Smooth muscle cell (in vitro differentiated cells): ENCODE measurements at regions not wholly inside any gene's neighbourhood (a gene's known extent, or its start where the extent isn't known, plus 50 kb on each side); places are given as distances from the start of the nearest gene placed in this dataset.
"Not testable (repeated sequence)": the region's sequence is repeated elsewhere in the genome, so short reads cannot be mapped to it uniquely, and the experiment has no call there.

ENCODE experiments used
- DNase-seq: peaks from one replicate; lab custom pipeline; 2025; ENCODE audit not compliant: unreplicated experiment; lab: John Stamatoyannopoulos, UW
- H2AFZ ChIP-seq: fragments of 200-600 bp; sonication (generic); 2 replicates; pipeline ENCODE4 v1.6.0; 2016; ENCODE audit warnings: antibody characterized with exemption, low read depth, mild to moderate bottlenecking
- H3F3A ChIP-seq: fragments of 200-600 bp; sonication (generic); 2 replicates; pipeline ENCODE4 v1.6.0; 2017; ENCODE audit warnings: antibody characterized with exemption, low read depth
- H3K27ac ChIP-seq: fragments of 200-600 bp; sonication (generic); 2 replicates; pipeline ENCODE4 v1.5.1; 2016; ENCODE audit warnings: low read depth, mild to moderate bottlenecking
- H3K27me3 ChIP-seq: fragments of 200-600 bp; sonication (generic); 2 replicates; pipeline ENCODE4 v1.6.1; 2016; ENCODE audit warnings: low read depth, mild to moderate bottlenecking
- H3K36me3 ChIP-seq: fragments of 200-600 bp; sonication (generic); 2 replicates; pipeline ENCODE4 v1.5.1; 2016; ENCODE audit warnings: low read depth
- H3K4me1 ChIP-seq: fragments of 200-600 bp; sonication (generic); 2 replicates; pipeline ENCODE4 v1.5.1; 2016; ENCODE audit warnings: low read depth
- H3K4me2 ChIP-seq: fragments of 200-600 bp; sonication (generic); 2 replicates; pipeline ENCODE4 v1.6.0; 2016; ENCODE audit warnings: mild to moderate bottlenecking
- H3K4me3 ChIP-seq: fragments of 200-600 bp; sonication (generic); 2 replicates; pipeline ENCODE4 v1.5.1; 2016; ENCODE audit warnings: mild to moderate bottlenecking
- H3K79me2 ChIP-seq: fragments of 200-600 bp; sonication (generic); 2 replicates; pipeline ENCODE4 v1.6.0; 2016; ENCODE audit warnings: low read depth, mild to moderate bottlenecking
- H3K9ac ChIP-seq: fragments of 200-600 bp; sonication (generic); 2 replicates; pipeline ENCODE4 v1.6.0; 2016; ENCODE audit warnings: low read depth
- H3K9me3 ChIP-seq: fragments of 200-600 bp; sonication (generic); replicated peaks from 2 replicates; pipeline ENCODE4 v1.5.1; 2016; ENCODE audit warnings: low read depth
- H4K20me1 ChIP-seq: fragments of 200-600 bp; sonication (generic); 2 replicates; pipeline ENCODE4 v1.6.0; 2016; ENCODE audit warnings: low read depth
- WGBS: methylation state at CpG from one replicate; pipeline ENCODE4 v1.1.7; 2016; ENCODE audit warnings: low lambda C conversion rate; 5-methylcytosine and 5-hydroxymethylcytosine counted together
- TF ChIP-seq, protein P1 (sequence below): fragments of 200-600 bp; sonication (generic); IDR thresholded peaks from 2 replicates; pipeline ENCODE4 v1.5.1; 2017; ENCODE audit warnings: borderline replicate concordance, mild to moderate bottlenecking, antibody characterized with exemption; ENCODE audit not compliant: insufficient read depth, poor library complexity, severe bottlenecking

DNA sequence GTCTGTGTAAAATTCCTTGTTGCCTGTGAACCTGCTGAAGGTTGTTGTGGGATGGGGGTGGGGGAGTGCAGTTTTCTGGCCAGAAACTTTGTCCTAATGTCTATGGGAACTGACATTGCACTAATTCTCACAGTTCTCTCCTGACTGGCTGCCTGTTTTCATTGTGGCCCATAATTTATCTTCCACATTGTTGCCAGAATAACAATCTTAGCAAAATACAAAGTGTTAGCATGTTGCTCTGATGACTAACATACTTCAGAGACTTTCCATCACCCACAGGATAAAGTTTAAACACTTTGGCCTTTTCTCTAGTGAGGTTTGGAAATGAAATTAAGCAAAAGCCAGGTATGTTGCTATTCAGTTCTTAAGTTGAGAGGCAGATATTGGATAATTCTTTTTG, 81.4 kb upstream of the TBC1D5 start:
- no peaks in the 10 kb centered on the region for H3K9me3 ChIP-seq
- DNase-seq = no peak
- H3K36me3 ChIP-seq = no peaks in the 10 kb centered on the region
- no peaks in the 10 kb centered on the region for H3K79me2 ChIP-seq
- no peaks in the 10 kb centered on the region for H3F3A ChIP-seq
- TF ChIP-seq, protein P1, sequence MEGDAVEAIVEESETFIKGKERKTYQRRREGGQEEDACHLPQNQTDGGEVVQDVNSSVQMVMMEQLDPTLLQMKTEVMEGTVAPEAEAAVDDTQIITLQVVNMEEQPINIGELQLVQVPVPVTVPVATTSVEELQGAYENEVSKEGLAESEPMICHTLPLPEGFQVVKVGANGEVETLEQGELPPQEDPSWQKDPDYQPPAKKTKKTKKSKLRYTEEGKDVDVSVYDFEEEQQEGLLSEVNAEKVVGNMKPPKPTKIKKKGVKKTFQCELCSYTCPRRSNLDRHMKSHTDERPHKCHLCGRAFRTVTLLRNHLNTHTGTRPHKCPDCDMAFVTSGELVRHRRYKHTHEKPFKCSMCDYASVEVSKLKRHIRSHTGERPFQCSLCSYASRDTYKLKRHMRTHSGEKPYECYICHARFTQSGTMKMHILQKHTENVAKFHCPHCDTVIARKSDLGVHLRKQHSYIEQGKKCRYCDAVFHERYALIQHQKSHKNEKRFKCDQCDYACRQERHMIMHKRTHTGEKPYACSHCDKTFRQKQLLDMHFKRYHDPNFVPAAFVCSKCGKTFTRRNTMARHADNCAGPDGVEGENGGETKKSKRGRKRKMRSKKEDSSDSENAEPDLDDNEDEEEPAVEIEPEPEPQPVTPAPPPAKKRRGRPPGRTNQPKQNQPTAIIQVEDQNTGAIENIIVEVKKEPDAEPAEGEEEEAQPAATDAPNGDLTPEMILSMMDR = no peak
- H3K4me2 ChIP-seq = no peak overlapping the region
- H3K9ac ChIP-seq = no peak overlapping the region
- peaks cover 19% of the 10 kb centered on the region for H3K27me3 ChIP-seq
- no peak overlapping the region for H3K27ac ChIP-seq
- no peak overlapping the region for H3K4me3 ChIP-seq
- no peaks in the 10 kb centered on the region for H4K20me1 ChIP-seq
- no peak overlapping the region for H2AFZ ChIP-seq
- H3K4me1 ChIP-seq = no peaks in the 10 kb centered on the region

DNA sequence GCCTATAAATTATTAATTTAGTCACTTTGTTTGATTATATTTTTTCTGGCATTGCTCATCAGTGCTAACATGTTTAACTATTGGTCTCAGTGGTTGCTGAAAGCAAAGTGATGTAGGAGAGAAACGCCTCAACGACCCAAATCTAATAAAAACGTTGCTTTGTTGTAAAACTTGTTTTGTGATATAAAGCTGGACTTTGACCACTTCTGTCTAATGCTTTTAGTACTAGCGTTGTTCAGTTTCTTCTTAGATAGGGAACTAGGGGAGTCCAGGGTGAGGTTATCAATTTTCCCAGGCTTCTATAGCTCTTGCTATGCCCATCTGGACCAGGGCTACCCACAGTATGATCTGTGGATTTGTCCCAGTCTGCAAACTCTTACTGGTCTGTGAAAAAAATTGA, 80.6 kb upstream of the TBC1D5 start:
- Histone ChIP-seq H3K27me3 (peaks cover 13% of the 10 kb centered on the region), H3K79me2 (no peaks in the 10 kb centered on the region), H3K9me3 (no peaks in the 10 kb centered on the region), H2AFZ (no peak overlapping the region), H3K4me2 (no peak overlapping the region), H4K20me1 (no peaks in the 10 kb centered on the region), H3K27ac (no peak overlapping the region), H3K36me3 (no peaks in the 10 kb centered on the region), H3K4me1 (no peaks in the 10 kb centered on the region), H3K9ac (no peak overlapping the region), H3F3A (no peaks in the 10 kb centered on the region), H3K4me3 (no peak overlapping the region)
- TF ChIP-seq, protein P1 = no peak
- DNase-seq = no peak
- WGBS = 76% methylated on average over 4 of the region's 4 CpGs

DNA sequence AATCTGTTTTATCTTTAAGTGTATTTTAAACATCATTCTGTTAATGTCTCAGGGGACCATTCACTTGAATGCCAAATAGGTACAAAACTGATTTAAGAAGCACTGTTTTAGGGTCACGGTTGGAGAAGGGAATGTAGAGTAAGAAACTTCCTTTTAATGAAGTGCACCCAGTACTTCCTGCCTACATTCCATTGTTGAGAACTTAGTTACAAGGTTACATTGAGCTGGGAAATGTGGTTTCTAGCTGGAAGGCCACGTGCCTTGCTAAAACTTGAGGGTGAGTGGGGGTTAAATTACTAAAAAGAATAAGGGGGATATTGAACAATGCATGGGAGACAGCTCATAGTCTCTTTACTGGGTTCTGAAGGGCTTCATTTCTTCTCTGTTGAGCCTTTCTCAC, 78.3 kb upstream of the TBC1D5 start:
- no peaks in the 10 kb centered on the region for H3K79me2 ChIP-seq
- H3K9ac ChIP-seq = no peak overlapping the region
- no peaks in the 10 kb centered on the region for H3K9me3 ChIP-seq
- WGBS = 56% methylated on average over 2 of the region's 2 CpGs
- no peak overlapping the region for H3K4me2 ChIP-seq
- H3K4me1 ChIP-seq = no peaks in the 10 kb centered on the region
- H3K36me3 ChIP-seq = no peaks in the 10 kb centered on the region
- H3K27me3 ChIP-seq = no peaks in the 10 kb centered on the region
- no peak overlapping the region for H3K27ac ChIP-seq
- no peaks in the 10 kb centered on the region for H4K20me1 ChIP-seq
- no peak for DNase-seq
- H2AFZ ChIP-seq = no peak overlapping the region
- TF ChIP-seq, protein P1 = no peak
- H3K4me3 ChIP-seq = no peak overlapping the region
- no peaks in the 10 kb centered on the region for H3F3A ChIP-seq

DNA sequence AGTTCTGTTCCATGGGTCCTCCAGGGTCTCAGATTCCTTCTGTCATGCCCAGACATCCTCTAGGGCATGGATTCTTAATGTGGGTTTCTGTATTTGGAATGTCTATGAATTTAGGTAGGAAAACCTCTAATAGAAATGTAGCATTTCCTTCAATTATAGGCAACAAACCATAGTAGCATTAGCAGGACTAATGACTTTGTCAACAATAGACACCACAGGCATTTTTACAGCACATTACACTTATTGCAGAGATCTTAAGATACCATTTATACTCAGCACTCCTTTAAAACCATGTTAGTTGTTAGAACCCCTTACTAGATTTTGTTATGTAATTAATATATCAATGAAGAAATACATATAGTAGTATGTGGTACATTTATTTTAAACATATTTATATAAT, 77.8 kb upstream of the TBC1D5 start:
- no peak for DNase-seq
- Histone ChIP-seq H3K27ac (no peak overlapping the region), H4K20me1 (no peaks in the 10 kb centered on the region), H3K9ac (no peak overlapping the region), H3K4me1 (no peaks in the 10 kb centered on the region), H3K27me3 (no peaks in the 10 kb centered on the region), H3K36me3 (no peaks in the 10 kb centered on the region), H2AFZ (no peak overlapping the region), H3K79me2 (no peaks in the 10 kb centered on the region), H3K9me3 (no peaks in the 10 kb centered on the region), H3K4me2 (no peak overlapping the region), H3F3A (no peaks in the 10 kb centered on the region), H3K4me3 (no peak overlapping the region)
- TF ChIP-seq, protein P1 = no peak

DNA sequence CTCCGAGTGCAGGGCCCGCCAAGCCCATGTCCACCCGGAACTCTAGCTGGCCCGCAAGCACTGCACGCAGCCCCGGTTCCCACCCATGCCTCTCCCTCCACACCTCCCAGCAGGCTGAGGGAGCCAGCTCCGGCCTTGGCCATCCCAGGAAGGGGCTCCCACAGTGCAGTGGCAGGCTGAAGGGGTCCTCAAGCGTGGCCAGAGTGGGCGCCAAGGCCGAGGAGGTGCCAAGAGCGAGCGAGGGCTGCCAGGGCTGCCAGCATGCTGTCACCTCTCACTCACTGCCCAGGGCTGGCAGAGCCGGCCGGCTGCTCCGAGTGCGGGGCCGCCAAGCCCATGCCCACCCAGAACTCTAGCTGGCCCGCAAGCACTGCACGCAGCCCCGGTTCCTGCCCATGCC, 75.5 kb upstream of the TBC1D5 start:
- H2AFZ ChIP-seq, H3K9me3 ChIP-seq, H4K20me1 ChIP-seq, H3K79me2 ChIP-seq, H3K27me3 ChIP-seq, H3K27ac ChIP-seq, DNase-seq, H3K4me3 ChIP-seq, H3K9ac ChIP-seq, H3K4me1 ChIP-seq, H3K4me2 ChIP-seq, H3K36me3 ChIP-seq, H3F3A ChIP-seq: not testable (repeated sequence)
- WGBS = 98% methylated on average over 15 of the region's 20 CpGs
